ENCODE measurements at regions not wholly inside any gene's neighbourhood (a gene's known extent, or its start where the extent isn't known, plus 50 kb on each side); places are given as distances from the start of the nearest gene placed in this dataset.

GRCh38 chr14:83164591-83164990, 1630.9 kb upstream of the SEL1L start:
- TF ChIP-seq POLR2AphosphoS5 (IDR thresholded peaks at IDR 0.05; ENCODE audit: low read depth) (no peak), GABPA (IDR thresholded peaks at IDR 0.05; ENCODE audit: low read depth) (no peak), REST (IDR thresholded peaks at IDR 0.05; ENCODE audit: insufficient replicate concordance, low read depth) (no peak)
- TF ChIP-seq, protein P1, sequence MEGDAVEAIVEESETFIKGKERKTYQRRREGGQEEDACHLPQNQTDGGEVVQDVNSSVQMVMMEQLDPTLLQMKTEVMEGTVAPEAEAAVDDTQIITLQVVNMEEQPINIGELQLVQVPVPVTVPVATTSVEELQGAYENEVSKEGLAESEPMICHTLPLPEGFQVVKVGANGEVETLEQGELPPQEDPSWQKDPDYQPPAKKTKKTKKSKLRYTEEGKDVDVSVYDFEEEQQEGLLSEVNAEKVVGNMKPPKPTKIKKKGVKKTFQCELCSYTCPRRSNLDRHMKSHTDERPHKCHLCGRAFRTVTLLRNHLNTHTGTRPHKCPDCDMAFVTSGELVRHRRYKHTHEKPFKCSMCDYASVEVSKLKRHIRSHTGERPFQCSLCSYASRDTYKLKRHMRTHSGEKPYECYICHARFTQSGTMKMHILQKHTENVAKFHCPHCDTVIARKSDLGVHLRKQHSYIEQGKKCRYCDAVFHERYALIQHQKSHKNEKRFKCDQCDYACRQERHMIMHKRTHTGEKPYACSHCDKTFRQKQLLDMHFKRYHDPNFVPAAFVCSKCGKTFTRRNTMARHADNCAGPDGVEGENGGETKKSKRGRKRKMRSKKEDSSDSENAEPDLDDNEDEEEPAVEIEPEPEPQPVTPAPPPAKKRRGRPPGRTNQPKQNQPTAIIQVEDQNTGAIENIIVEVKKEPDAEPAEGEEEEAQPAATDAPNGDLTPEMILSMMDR (IDR thresholded peaks at IDR 0.05; ENCODE audit: insufficient read depth, low read length), result no peak
